Mesothelial cell of epicardium (in vitro differentiated cells): ENCODE measurements at regions not wholly inside any gene's neighbourhood (a gene's known extent, or its start where the extent isn't known, plus 50 kb on each side); places are given as distances from the start of the nearest gene placed in this dataset.

Experiments used
- DNase-seq, 2 experiments: peaks; one replicate each; pipeline ENCODE4 v3.0.0; 2021; ENCODE audit warnings: low spot score in 2 of 2; ENCODE audit not compliant: unreplicated experiment in 2 of 2
- H3K27ac Mint-ChIP-seq: 2 replicates; pipeline ENCODE4 v1.8.0; 2021; ENCODE audit warnings: mixed read lengths
- H3K27me3 Mint-ChIP-seq: 2 replicates; pipeline ENCODE4 v1.8.0; 2021; ENCODE audit warnings: low read depth, mixed read lengths
- H3K36me3 Mint-ChIP-seq: 2 replicates; pipeline ENCODE4 v1.8.0; 2021; ENCODE audit warnings: mixed read lengths
- H3K4me1 Mint-ChIP-seq: 2 replicates; pipeline ENCODE4 v1.8.0; 2021; ENCODE audit warnings: mixed read lengths
- H3K4me3 Mint-ChIP-seq: 2 replicates; pipeline ENCODE4 v1.8.0; 2021; ENCODE audit warnings: mild to moderate bottlenecking, moderate library complexity, mixed read lengths
- H3K9me3 Mint-ChIP-seq: 2 replicates; pipeline ENCODE4 v1.8.0; 2021; ENCODE audit warnings: mixed read lengths
- TF ChIP-seq, protein P1 (sequence below): fragments of 200-600 bp; sonication (generic); IDR thresholded peaks from one replicate; pipeline ENCODE4 v1.5.0; 2021; ENCODE audit warnings: antibody characterized with exemption; ENCODE audit not compliant: unreplicated experiment

DNA sequence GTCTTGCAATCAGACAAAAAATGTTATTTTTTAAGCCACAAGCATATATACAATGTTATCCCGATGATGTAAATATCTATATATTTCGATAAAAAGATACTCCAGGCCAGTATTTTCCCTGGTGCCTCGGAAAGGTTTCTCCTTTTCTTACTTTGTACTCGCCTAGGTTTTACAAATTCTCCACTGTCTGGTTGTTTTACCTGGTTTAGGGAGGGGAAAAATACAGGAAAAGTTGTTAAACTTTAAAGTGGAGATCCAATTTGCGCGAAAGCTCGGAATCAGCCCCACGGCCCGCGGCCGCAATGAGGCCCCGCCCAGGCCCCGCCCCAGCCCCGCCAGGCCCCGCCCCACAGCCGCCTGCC is 58.4 kb upstream of the WNT7B start:
- Mint-ChIP-seq H3K4me3 (peak overlapping the region; percentile 75), H3K27me3 (no peaks in the 10 kb centered on the region), H3K9me3 (no peaks in the 10 kb centered on the region), H3K36me3 (no peaks in the 10 kb centered on the region), H3K27ac (peak overlapping the region; percentile 93), H3K4me1 (peaks cover 11% of the 10 kb centered on the region)
- TF ChIP-seq, protein P1, sequence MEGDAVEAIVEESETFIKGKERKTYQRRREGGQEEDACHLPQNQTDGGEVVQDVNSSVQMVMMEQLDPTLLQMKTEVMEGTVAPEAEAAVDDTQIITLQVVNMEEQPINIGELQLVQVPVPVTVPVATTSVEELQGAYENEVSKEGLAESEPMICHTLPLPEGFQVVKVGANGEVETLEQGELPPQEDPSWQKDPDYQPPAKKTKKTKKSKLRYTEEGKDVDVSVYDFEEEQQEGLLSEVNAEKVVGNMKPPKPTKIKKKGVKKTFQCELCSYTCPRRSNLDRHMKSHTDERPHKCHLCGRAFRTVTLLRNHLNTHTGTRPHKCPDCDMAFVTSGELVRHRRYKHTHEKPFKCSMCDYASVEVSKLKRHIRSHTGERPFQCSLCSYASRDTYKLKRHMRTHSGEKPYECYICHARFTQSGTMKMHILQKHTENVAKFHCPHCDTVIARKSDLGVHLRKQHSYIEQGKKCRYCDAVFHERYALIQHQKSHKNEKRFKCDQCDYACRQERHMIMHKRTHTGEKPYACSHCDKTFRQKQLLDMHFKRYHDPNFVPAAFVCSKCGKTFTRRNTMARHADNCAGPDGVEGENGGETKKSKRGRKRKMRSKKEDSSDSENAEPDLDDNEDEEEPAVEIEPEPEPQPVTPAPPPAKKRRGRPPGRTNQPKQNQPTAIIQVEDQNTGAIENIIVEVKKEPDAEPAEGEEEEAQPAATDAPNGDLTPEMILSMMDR: no peak
- DNase-seq: no peak

DNA sequence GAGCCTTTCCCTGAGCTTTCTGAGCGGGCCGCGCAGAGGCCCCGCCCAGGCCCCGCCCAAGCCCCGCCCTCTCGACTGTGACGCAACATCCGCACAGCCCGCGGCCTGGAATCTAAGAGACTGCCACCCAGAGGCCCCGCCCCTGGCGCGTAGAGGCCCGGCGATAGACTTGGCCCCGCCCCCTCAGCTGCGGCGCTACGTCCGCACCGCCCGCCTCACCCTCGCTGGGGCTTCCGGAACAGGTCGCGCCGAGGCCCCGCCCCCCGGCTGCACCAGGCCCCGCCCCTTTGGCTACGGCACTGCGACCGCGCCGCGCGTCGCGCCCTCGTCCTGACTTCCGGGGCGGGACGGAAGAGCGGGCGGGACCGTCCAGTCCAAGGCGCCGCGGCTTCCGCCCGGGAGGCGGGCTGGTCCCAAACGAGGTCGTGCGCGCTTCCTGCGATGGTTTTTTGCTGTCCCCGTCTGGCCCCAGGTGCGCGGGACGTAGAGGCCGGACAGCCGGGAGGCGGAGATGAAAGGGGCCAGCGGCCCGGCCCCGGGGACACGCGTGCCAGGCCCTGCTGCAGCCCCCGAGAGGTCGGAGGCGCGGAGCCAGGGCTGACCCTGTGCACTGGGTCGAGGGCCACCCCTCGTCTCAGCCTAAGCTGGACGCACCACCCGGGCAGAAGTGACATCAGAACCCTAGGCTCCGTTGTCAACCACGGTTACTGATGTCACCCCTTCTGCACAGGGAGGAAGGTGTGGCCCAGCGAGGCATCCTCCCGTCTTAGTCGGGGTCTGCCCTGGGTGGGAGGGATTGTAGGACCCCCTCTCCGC is 59.0 kb upstream of the WNT7B start:
- Mint-ChIP-seq H3K4me1 (peaks cover 11% of the 10 kb centered on the region), H3K27me3 (no peaks in the 10 kb centered on the region), H3K4me3 (peak overlapping the region; percentile 81), H3K27ac (peak overlapping the region; percentile 92), H3K9me3 (no peaks in the 10 kb centered on the region), H3K36me3 (no peaks in the 10 kb centered on the region)
- DNase-seq: peak; percentile 100
- TF ChIP-seq, protein P1: no peak

DNA sequence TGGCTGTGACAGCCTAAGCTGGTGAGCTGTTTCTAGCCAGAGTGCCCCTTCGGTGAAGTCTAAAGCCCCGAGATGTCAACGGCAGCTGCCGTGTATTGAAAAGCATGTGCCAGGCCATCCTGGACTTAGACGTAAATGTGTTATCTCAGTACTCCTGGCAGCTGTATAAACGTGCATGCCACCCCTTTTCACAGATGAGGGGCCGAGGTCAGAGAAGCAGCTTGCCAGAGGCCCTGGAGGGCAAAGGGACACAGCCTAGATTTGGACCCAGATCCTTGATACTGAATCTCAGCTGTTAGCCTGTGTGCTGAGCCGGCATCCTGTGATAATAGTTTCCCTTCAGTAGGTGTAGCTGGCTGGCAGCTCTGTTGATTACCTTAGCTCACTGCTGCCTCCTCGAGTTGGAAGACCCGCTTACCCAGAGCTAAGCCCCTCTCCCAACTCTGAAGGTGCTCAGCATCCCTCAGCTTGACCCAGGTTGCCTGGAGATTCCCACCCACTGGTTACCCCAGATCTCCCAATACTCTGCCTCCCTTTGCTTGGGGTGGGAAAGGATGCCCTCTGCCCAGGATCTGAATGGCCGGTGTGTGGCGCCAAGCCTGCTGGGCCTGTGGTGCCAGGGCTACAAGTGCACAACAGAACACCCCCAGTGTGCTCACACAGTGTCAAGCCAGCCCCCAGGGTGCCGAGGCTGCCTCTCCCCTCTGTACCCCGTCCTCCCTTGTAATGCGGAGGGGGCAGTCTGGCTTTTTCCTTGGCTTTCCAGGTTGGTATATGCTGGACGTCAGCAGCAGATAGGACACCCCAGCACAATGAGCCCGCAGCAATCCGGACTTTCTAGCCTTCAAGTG is 59.8 kb upstream of the WNT7B start:
- DNase-seq: no peak

GRCh38 chr22:46038174-46038487 is 61.2 kb upstream of the WNT7B start:
- no peaks in the 10 kb centered on the region for H3K9me3 Mint-ChIP-seq
- H3K4me3 Mint-ChIP-seq: no peak overlapping the region
- peaks cover 14% of the 10 kb centered on the region for H3K4me1 Mint-ChIP-seq
- no peak for DNase-seq
- H3K36me3 Mint-ChIP-seq: no peaks in the 10 kb centered on the region
- H3K27ac Mint-ChIP-seq: peak overlapping the region; percentile 34
- TF ChIP-seq, protein P1: no peak
- no peaks in the 10 kb centered on the region for H3K27me3 Mint-ChIP-seq

More for the DNA sequence above, 59.8 kb upstream of the WNT7B start:
- TF ChIP-seq, protein P1: no peak
- Mint-ChIP-seq H3K4me3 (peak overlapping the region; percentile 81), H3K9me3 (no peaks in the 10 kb centered on the region), H3K27ac (peak overlapping the region; percentile 85), H3K4me1 (peaks cover 11% of the 10 kb centered on the region), H3K36me3 (no peaks in the 10 kb centered on the region), H3K27me3 (no peaks in the 10 kb centered on the region)

DNA sequence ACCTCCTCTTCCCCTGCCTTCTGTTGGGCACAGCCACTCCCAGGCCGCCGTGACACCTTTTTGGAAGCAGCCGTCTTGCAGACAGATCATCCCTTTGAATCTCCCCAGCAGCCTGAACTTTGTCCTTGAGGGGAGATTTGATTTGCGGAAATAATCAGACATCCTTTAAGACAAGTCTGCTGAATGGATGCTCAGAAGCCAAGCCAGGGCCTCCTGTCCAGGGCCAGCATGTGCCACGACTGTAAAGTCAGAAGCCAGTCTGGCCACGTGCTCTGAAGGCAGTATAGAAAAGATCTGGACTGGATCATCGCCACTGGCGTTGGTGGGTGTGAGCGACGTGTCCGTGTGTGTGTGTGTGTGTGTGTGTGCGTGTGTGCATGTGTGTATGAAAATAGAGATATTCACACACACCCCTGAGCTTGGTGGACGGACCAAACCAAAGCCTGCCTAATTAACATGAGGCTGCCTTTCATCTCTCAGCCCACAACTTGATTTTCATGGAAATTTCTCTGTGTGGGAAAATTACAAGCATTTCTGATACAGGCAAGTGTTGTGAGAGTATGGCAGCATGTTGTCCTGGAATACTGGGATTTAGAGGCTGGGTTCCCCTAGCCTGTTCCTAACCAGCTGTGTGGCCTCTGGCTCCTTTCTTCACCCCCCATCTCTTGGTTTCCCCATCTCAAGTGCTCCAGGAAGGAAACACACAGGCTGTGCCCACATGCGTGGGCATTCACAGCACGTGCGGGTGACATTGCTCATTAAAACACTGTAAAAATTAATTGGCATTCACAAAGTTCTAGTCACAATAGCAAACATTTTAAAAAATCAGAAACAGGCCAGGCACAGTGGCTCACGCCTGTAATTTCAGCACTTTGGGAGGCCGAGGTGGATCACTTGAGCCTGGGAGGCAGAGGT is 61.8 kb upstream of the WNT7B start:
- no peak for DNase-seq
- Mint-ChIP-seq H3K27me3 (no peaks in the 10 kb centered on the region), H3K4me3 (no peak overlapping the region), H3K4me1 (peaks cover 19% of the 10 kb centered on the region), H3K36me3 (no peaks in the 10 kb centered on the region), H3K9me3 (no peaks in the 10 kb centered on the region), H3K27ac (peak overlapping the region; percentile 34)
- TF ChIP-seq, protein P1: no peak
